NCI-H128 (cell line): ENCODE measurements at regions not wholly inside any gene's neighbourhood (a gene's known extent, or its start where the extent isn't known, plus 50 kb on each side); places are given as distances from the start of the nearest gene placed in this dataset.

Source experiments
- DNase-seq: peaks from one replicate; lab custom pipeline; 2025; ENCODE audit not compliant: unreplicated experiment; lab: John Stamatoyannopoulos, UW

DNA sequence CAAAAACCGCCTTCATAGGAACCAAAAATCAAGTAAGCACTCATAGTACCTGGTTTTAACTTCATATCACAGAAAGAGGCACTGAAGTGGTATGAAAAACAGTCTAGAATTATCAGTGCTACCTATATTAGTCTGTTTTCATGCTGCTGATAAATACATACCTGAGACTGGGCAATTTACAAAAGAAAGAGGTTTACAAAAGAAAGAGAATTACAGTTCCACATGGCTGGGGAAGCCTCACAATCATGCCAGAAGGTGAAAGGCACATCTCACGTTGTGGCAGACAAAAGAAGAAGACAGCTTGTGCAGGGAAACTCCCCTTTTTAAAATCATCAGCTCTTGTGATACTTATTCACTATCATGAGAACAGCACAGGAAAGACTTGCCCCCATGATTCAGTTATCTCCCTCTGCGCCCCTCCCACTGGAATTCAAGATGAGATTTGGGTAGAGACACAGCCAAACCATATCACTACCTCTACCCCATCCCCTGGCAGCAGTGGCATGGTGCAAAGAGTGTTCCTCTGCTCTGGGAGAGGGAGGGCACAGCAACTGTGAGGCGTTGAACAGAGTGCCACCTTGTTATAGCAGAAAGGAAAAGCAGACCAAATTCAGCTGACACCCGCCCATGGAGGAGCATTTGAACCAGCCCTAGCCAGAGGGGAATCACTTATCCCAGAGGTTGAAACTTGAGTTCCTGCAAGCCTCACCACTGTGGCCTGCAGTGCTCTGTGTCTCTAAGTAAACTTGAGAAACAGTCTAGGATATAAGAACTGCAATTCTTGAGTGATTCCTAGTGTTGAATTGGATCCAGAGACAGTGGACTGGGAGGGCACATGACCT lies 61.9 kb upstream of the PTPRZ1 start:
- no peak for DNase-seq

DNA sequence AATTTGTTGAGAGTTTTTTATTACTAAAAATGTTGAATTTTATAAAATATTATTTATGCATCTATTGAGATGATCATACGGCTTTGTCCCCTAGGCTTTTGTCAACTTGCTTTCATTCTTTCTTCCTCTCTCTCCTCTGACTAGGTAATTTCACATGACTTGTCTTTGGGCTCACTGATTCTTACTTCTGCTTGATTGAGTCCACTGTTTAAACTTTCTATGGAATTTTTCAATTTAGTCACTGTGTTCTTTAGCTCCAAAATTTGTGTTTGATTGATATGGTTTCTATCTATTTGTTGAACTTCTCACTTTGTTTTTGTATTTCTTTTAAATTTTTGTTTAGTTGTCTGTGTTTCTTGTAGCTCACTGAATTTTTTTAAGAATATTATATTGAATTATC lies 65.9 kb upstream of the PTPRZ1 start:
- DNase-seq: no peak

DNA sequence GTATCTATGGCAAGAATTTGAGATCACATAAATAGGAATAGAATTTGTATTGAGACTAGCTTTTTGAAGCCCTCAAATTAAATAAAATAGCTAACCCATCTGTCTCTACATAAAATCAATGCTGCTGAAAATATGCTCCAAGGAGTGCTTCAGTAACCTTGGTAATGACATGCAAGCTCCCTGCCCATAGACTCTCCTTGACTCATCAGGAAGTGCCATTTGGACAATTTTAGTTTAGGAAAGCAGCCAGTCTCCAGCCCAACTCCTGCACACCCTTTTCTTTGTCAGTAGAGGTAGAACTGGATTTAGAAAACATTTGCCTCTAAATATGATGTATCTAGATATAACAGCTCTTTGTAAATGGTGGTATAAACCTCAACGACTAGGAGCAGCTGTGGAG lies 69.9 kb upstream of the PTPRZ1 start:
- no peak for DNase-seq

DNA sequence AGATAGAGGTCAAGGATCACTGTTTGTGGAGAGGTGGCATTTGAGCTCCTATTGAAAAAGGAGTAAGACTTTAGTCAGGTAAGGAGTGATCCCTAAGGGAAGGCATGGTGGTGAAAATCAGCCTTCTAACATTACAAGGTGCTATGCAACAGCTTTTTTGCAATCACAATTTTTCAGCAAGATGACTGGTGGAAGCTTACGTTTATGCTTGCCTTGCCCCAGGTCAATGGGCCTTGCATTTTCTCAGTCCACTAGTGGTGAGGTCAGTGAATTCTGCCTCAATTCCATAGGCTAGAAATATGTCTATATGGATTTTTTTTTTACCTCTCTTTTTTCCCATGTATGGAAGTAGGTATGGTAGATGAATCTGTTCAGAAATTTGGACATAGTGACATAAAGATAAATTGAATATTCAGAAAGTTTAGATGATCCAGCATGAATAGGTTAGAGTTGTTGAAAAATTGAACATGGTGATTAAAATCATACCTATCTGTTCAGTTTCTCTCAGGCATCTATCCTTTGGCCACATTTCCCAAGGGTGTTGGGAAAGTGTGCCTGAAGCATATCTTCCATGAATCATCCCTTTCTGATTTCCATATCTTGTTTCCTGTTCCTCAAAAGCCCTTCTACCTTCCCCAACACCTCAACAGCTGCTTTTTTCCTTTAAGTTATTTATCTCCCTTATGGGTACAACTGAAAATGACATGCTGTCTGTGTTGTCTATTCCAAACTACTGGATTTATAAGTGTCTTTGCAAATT lies 71.9 kb upstream of the PTPRZ1 start:
- no peak for DNase-seq

DNA sequence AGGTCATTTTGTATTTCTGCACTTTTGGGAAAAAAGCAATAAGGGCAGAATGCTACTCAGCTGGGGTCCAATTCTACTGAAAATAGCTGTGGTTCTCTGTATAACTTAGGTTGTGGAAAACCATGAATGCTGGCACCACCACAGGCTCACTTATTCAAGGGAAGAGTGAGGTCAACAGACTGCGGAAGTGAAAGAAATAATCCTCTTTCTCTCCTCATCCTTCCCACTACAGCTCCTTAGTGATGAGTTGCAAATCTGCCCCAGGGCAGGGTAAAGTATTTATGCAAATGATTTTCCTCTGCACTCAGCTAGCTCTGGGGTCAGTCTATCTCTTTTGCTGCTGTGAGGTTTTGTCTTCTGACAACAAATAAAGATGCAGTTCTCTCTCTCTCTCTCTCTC lies 74.1 kb upstream of the PTPRZ1 start:
- DNase-seq: no peak

DNA sequence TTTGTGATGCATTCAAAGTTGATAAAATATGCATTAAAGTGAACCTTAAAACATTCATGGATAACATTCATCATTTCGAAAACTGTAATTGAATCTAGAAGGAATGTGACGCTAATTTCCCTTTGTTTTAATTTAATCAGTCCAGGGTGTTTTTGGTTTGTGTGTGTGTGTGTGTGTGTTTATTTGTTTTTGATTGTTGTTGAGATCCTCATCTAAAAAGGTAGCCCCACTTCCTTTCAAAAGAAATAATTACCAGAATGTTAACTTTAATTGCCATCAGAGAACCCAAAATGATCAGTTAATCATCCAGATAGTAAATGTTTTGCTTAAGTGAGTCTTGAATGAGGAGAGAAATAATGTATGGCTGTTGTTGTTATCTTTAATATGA lies 74.5 kb upstream of the PTPRZ1 start:
- DNase-seq: no peak

DNA sequence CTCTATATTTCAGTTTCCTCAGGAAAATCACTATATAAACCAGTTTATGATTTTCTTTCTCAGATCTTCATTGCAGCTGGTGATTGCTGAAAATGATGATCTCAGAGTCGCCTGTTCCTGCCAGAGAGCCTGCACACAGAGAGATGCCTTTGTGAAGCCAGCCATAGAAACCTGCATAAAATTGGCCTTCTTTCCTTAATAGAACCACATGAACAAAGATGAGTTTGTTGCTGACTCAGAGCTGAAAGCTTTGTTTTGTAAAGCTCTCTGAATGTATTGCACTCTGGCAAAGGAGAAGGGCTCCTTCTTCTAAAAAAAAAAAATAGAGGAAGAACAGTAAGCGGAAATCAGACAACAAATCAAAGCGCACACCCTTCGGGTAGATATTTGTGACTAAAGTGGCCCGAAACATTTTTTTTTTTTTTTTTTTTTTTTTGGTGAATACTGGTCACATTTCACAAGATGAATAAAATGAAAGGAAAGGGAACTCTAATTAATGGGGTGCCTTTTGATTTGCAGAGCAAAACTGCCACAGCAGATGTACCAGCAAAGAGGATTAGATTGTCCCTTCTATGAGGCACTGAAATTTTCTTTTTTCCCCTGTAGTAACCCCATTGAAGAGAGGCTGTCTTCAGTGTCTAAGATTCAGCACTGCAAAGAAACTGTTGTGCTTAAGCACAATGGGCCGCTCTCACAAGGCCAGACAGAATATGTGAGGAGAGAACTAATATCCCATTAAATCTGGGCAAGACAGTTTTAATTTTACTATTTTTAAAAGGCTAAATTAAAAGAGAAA lies 75.1 kb upstream of the PTPRZ1 start:
- no peak for DNase-seq

DNA sequence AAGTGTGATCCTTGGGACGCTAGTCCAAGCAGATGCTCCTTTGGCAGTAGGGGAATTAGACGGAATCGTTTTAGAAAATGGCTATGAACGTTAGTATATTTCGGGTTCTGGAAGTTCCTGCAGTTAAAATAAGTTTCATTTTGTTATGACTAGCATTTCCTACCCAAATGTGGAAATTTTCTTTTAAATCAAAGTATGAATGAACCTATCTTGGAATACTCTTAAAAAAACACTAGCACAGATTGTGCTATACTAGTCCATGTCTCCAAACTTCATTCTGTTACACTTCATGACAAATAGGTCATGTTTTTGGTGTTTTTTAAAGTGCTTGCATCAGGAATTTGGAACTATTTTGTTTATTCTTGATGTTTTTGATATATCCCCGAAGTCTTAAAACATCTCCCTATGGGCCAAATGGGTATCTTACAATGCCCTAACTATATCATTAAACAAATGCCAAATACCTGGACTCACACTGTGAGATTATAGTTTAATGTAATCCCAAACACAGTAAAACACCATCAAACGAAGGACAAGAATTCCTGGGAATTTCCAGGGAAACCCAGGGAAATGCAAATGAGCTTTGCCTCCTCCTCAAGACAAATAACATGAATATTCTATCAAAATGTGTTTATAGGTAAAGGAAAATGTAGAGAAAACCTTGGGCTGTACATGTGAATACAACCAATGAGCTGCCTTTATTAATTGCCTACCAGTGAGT lies 75.9 kb upstream of the PTPRZ1 start:
- DNase-seq: no peak

DNA sequence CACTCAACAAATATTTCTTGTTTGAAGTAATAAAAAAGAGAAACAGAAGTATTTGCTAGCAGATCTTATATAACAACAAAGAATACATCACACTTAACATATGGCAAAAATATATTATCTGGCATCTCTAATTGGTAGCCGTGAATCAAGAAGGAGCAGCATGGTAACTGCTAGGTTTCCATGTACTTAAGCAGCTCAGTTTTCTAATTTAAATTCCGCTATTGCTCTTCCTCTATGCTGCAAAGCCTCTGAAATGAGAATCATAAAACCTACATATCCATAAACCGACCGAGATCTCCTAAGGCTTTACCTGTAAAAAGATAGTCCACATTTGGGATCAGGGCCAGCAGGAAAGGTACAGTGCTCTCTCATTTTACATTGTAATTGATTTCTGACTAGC lies 76.6 kb upstream of the PTPRZ1 start:
- no peak for DNase-seq

DNA sequence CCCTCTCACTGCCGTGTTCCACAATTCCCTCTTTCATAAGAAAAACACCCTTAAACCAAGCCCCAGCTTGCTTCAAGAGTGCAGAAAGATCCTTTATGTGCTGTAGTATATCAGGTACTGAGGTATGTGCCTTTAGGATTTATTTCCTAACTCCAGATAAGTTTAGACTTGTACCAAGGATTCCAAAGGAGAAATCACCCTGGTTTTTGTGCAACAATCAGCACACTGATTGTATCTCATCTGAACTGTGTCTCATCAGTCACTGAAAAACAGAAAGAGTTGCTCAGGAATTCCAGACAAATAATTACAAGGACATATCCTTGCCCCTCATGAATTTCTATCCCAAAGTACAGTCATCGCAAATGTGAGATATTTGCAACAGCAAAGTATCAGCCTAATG lies 77.2 kb upstream of the PTPRZ1 start:
- DNase-seq: no peak

DNA sequence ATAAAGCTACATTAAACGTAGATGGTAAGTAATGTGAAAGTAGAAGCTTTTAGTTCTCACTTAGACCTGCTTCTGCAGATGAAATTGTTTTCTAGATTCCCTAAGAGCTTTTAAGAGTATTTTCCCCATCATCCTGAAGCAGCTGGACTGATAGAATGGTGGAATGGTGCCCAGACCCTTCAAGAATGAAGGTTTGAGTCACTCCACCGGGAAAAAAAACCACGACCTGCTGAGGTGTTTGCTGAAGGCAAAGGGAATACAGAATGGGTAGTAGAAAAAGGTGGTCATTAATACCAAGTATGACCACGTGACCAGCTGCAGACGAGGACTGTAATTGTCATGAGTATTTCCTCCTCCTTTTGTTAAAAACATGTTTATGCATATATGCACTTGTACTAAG lies 79.2 kb upstream of the PTPRZ1 start:
- DNase-seq: no peak

DNA sequence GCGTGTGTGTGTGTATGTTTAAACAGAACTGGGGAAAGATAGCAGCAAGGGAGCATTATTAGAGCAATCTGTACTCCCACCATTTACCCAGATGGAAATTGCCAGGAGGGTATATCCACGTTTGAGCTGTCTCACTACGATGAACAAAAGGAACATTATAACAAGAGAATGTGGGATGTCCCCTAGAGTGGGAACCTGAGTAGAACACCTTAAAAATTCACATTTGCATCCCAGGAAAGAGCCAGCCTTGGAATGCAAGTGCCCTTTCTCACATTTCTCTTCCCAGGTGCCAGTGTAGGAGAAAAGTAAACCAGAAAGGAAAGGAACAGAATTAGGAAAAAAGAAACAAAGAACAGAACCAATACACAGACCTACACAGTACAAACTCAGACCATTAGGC lies 95.3 kb upstream of the PTPRZ1 start:
- no peak for DNase-seq

DNA sequence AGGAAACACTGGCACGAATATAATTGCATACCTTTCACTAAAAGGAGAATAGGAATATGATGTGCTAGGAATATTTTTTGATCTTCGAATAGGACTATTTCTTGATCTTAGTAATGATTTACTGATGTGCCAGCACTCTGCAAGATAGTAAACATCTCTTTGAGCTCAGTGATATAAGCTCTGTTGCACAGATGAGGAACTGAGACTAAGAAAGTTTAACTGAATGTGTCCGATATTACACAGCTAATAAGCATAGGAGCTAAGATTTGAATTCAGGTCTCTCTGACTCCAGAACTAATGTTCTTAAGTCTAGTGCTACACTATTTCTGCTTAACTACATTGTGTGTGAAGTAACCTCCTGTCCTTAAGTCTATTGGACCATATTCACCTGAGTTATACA lies 98.4 kb upstream of the PTPRZ1 start:
- DNase-seq: no peak

DNA sequence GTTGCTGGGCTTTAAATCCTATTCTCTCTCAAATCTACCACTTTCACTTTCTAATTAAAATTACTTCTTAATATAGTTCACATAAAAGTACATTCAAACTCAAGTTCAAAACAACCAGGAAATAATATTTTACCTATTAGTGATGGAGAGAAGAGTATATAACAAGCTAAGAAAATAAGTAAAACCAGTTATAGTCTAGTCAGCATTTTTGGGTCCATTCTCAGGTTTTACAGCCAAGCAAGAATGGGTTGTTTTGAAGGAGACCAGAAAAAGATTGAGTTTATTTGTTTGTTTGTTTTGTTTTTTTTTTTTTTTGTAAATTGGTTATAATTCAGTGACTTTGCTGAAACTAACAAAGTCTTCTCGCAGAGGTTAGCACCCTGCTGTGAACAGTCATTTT lies 106.3 kb upstream of the PTPRZ1 start:
- no peak for DNase-seq

DNA sequence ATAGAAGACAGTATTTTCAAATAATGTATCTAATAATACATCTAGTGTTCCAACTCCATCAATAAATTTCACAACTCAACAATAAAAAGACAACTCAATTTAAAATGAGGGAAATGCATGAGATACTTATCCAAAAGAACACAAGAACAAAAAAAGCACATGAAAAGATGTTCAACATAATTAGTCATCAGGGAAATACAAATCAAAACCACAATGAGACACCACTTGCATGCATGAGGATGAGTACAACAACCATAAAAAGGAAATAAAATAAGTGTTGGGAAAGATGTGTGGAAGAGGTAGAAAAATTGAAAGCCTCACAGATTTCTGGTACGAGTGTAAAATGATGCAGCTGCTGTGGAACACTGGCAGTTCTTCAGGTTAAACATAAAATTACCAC lies 111.6 kb upstream of the PTPRZ1 start:
- DNase-seq: no peak

DNA sequence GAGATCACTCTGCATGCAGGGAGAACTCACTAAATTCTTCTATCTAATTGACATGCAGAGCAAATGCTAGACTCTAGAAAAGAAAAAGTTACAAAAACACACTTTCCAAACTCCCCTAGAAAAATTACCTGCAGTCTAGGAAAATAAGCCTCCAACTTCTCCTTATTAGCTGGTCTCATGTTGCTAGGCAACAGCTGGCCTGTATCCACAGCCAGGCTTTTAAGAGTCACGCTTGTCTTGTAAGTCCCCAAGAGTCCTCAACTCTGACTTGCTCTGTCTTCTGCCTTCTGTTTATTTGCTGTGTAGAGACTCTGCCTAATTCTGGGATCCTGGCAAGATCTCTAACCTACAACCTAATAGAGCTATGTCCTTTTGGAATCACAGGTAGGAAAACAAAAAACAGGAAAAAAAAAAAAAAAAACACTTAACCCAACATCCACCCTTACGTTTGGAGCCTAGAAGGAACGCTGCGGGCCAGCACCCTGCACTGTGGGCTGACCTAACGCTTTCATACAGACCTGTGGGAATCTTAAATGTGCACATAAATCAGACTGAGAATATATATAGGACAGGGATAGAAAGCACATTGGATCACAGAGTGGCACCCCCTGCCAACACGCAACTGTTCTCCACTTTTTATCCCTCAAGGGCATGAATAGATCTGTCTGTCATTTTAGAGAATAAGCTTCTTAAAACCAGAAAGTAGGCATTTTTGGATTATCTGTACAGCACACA lies 117.0 kb upstream of the PTPRZ1 start:
- DNase-seq: no peak

DNA sequence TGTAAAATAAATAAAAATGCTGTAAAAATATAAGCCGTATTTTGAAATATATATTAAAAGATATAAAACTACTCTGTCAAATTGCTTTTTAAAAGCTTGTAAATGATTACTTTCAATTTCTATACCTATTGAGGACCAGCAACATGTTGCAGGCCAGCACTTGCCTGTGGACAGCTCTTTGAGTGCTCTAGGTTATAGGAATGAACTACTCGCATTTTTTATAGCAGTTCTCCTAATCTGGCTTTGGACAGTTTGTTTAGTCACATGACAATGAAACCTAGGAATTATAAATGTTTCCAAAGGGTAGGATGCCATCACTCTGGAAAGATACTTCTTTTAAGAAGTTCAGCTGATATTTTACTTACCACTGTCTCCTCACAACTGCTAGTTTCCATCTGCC lies 117.7 kb upstream of the PTPRZ1 start:
- DNase-seq: no peak

DNA sequence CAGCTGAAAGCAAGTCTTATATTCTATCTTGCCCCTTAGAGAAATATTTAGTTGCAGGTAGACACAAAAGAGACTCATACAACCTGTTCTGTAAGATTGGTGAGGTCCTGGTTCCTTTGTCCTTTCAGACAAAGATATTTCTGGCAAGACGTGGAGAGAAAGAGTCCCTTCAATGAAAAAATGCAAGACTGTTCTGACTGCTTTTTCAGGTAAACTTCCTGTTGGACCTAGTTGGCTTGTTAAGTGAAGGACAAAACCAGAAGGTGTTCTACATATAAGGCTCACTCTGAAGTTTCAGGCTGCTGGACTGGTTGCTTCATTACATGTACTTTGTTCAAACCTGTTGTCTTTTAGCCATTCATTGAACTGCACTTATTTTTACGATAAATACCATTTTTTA lies 119.0 kb upstream of the PTPRZ1 start:
- DNase-seq: no peak

DNA sequence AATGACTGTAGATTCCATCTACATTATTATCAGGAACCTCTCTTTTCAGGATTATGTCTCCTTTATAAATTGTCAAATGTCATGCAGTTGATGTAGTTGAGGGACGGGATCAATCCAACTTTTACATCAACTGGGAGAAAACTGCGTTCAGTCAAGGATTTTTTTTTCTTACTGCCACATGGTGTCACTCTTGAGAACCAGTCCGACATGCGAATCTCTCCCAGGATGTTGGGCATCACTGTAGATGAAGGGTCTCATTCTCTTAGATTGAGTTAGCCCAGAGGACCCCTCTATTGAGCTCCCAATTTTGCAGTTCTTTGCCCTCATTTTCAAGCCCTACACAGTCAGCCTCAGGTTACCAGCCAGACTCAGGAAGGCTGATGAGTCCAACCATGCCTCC lies 120.3 kb upstream of the PTPRZ1 start:
- no peak for DNase-seq

DNA sequence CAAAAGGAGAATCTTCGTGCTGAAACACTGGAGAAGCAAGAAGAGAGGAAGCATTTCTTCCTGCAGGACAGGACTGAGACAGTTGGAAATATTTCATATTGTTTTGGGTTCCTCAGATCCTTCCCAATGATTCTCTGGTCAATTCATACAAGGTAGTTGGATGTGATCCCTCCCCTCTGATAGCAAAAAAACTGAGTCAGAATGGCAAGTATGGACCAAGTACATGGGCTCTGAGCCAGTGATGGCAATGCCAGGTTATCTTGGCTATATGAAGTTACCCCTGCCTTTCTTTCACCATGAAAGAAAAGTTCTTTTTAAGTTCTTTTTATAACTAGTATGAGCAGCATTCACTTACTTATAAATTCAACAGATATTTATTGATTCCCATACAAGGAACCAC lies 124.4 kb upstream of the PTPRZ1 start:
- DNase-seq: no peak

DNA sequence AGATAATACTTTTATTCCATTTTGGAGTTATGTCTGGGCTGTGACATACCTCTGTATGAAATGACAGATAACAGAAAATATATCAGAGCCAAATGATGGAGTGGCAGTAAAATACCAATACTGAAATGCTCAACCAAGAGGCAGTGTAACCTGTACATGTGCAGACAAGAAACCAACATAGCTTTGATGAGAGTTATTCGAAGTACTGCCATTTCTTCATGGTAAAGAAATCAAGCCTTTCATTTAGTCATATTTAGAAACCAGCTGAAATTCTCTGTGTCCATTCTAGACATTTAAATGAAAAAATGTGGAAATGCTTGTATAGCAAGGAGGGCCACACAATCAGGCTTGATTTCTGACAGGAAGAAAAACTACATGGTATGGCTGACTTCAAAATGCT lies 127.1 kb upstream of the PTPRZ1 start:
- DNase-seq: no peak
